Ovary (tissue), 3 donors: ENCODE measurements at regions not wholly inside any gene's neighbourhood (a gene's known extent, or its start where the extent isn't known, plus 50 kb on each side); places are given as distances from the start of the nearest gene placed in this dataset.

Experiments used
- EP300 ChIP-seq: sonication (generic); formaldehyde crosslinking; IDR thresholded peaks from one replicate; pipeline ENCODE4 v1.6.1; 2017; ENCODE audit warnings: antibody characterized with exemption
- POLR2A ChIP-seq: fragments of 450-650 bp; IDR thresholded peaks from one replicate; pipeline ENCODE4 v1.6.1; 2017; ENCODE audit warnings: antibody characterized with exemption, mild to moderate bottlenecking, moderate library complexity
- TF ChIP-seq, protein P1 (sequence below), 3 donors: fragments of 450-650 bp in 2 of 3; fragments of 200-600 bp in 1 of 3; IDR thresholded peaks; one replicate each; pipeline versions ENCODE4 v1.5.1 to v1.8.0; 2016 to 2022; ENCODE audit warnings: antibody characterized with exemption in 3 of 3, mild to moderate bottlenecking in 1 of 3
- donor health status: DM: no; HTN: no; CAD: no.

DNA sequence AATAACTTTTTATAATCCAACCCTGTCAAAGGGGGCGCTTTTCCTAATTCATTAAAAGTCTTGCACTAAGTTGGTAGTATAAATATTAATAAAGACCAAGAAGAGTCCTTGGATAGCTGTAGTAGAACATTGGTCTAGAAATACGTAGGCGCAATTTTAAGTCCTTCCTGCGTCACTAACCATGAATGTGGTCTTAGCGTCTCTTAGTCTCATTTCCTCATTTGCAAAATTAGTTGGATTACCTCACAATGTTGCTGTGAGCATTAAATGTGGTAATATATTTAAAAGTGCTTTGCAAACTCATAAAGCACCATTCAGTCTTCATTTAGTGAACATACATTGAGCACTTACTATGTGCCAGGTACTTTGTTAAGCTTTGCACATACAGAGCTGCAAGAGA lies 149.7 kb downstream of the AEBP2 start:
- no peak for TF ChIP-seq EP300
- TF ChIP-seq, protein P1, sequence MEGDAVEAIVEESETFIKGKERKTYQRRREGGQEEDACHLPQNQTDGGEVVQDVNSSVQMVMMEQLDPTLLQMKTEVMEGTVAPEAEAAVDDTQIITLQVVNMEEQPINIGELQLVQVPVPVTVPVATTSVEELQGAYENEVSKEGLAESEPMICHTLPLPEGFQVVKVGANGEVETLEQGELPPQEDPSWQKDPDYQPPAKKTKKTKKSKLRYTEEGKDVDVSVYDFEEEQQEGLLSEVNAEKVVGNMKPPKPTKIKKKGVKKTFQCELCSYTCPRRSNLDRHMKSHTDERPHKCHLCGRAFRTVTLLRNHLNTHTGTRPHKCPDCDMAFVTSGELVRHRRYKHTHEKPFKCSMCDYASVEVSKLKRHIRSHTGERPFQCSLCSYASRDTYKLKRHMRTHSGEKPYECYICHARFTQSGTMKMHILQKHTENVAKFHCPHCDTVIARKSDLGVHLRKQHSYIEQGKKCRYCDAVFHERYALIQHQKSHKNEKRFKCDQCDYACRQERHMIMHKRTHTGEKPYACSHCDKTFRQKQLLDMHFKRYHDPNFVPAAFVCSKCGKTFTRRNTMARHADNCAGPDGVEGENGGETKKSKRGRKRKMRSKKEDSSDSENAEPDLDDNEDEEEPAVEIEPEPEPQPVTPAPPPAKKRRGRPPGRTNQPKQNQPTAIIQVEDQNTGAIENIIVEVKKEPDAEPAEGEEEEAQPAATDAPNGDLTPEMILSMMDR (IDR thresholded peaks at IDR 0.05), result no peak
- TF ChIP-seq POLR2A, result no peak
